ENCODE measurements at regions not wholly inside any gene's neighbourhood (a gene's known extent, or its start where the extent isn't known, plus 50 kb on each side); places are given as distances from the start of the nearest gene placed in this dataset.
"Not testable (repeated sequence)": the region's sequence is repeated elsewhere in the genome, so short reads cannot be mapped to it uniquely, and the experiment has no call there.

GRCh38 chr2:20499387-20499786 is 52.5 kb downstream of the RHOB start:
- Mint-ChIP-seq H3K27me3 (ENCODE audit: low read depth) (peaks cover 3% of the 10 kb centered on the region), H3K4me1 (ENCODE audit: low read depth) (no peaks in the 10 kb centered on the region), H3K36me3 (ENCODE audit: insufficient read depth) (no peaks in the 10 kb centered on the region), H3K4me3 (no peak overlapping the region), H3K9me3 (no peaks in the 10 kb centered on the region)
- ATAC-seq = no peak
- DNase-seq = no peak

GRCh38 chr2:20501974-20502373 is 55.1 kb downstream of the RHOB start:
- no peak overlapping the region for H3K4me3 Mint-ChIP-seq
- DNase-seq (no peak), ATAC-seq (no peak)
- no peaks in the 10 kb centered on the region for H3K36me3 Mint-ChIP-seq (ENCODE audit: insufficient read depth)
- H3K27me3 Mint-ChIP-seq (ENCODE audit: low read depth) = peaks cover 3% of the 10 kb centered on the region
- H3K4me1 Mint-ChIP-seq (ENCODE audit: low read depth) = no peaks in the 10 kb centered on the region
- H3K9me3 Mint-ChIP-seq = no peaks in the 10 kb centered on the region

GRCh38 chr2:20502496-20502895 is 55.6 kb downstream of the RHOB start:
- not testable (repeated sequence) for H3K4me1 Mint-ChIP-seq (ENCODE audit: low read depth); ATAC-seq; H3K4me3 Mint-ChIP-seq

GRCh38 chr2:20504174-20504573 is 57.3 kb downstream of the RHOB start:
- Mint-ChIP-seq H3K9me3 (no peaks in the 10 kb centered on the region), H3K4me3 (no peak overlapping the region), H3K4me1 (ENCODE audit: low read depth) (no peaks in the 10 kb centered on the region), H3K27me3 (ENCODE audit: low read depth) (peaks cover 3% of the 10 kb centered on the region), H3K36me3 (ENCODE audit: insufficient read depth) (no peaks in the 10 kb centered on the region)
- ATAC-seq (no peak), DNase-seq (no peak)

More at GRCh38 chr2:20502496-20502895, 55.6 kb downstream of the RHOB start:
- not testable (repeated sequence) for DNase-seq; H3K36me3 Mint-ChIP-seq (ENCODE audit: insufficient read depth); H3K27me3 Mint-ChIP-seq (ENCODE audit: low read depth); H3K9me3 Mint-ChIP-seq

GRCh38 chr2:20506201-20506685 is 59.4 kb downstream of the RHOB start:
- H3K4me3 Mint-ChIP-seq = no peak overlapping the region
- no peak for ATAC-seq
- H3K4me1 Mint-ChIP-seq (ENCODE audit: low read depth) = no peaks in the 10 kb centered on the region
- no peaks in the 10 kb centered on the region for H3K9me3 Mint-ChIP-seq
- H3K27me3 Mint-ChIP-seq (ENCODE audit: low read depth) = no peaks in the 10 kb centered on the region
- no peaks in the 10 kb centered on the region for H3K36me3 Mint-ChIP-seq (ENCODE audit: insufficient read depth)
- no peak for DNase-seq

- ATAC-seq (peak in 1 of 2 donors; percentile 25), DNase-seq (no peak)
- Mint-ChIP-seq H3K36me3 (ENCODE audit: insufficient read depth) (no peaks in the 10 kb centered on the region), H3K27me3 (ENCODE audit: low read depth) (no peaks in the 10 kb centered on the region), H3K9me3 (no peaks in the 10 kb centered on the region), H3K4me1 (ENCODE audit: low read depth) (no peaks in the 10 kb centered on the region), H3K4me3 (no peak overlapping the region)
These were observed 60.4 kb downstream of the RHOB start for GRCh38 chr2:20507166-20507692.

GRCh38 chr2:20507711-20508110 is 60.8 kb downstream of the RHOB start:
- Mint-ChIP-seq H3K4me3 (no peak overlapping the region), H3K27me3 (ENCODE audit: low read depth) (no peaks in the 10 kb centered on the region), H3K9me3 (no peaks in the 10 kb centered on the region), H3K36me3 (ENCODE audit: insufficient read depth) (no peaks in the 10 kb centered on the region), H3K4me1 (ENCODE audit: low read depth) (no peaks in the 10 kb centered on the region)
- DNase-seq = no peak
- ATAC-seq = no peak

- Mint-ChIP-seq H3K9me3 (no peaks in the 10 kb centered on the region), H3K27me3 (ENCODE audit: low read depth) (peaks cover 5% of the 10 kb centered on the region), H3K4me3 (no peak overlapping the region), H3K36me3 (ENCODE audit: insufficient read depth) (no peaks in the 10 kb centered on the region), H3K4me1 (ENCODE audit: low read depth) (no peaks in the 10 kb centered on the region)
- DNase-seq (no peak), ATAC-seq (no peak)
These were observed 62.5 kb downstream of the RHOB start for GRCh38 chr2:20509301-20509769.

GRCh38 chr2:20509770-20510490 is 63.1 kb downstream of the RHOB start:
- Mint-ChIP-seq H3K36me3 (ENCODE audit: insufficient read depth) (no peaks in the 10 kb centered on the region), H3K4me1 (ENCODE audit: low read depth) (no peaks in the 10 kb centered on the region), H3K27me3 (ENCODE audit: low read depth) (peaks cover 7% of the 10 kb centered on the region), H3K4me3 (no peak overlapping the region), H3K9me3 (peaks cover 1% of the 10 kb centered on the region)
- DNase-seq (no peak), ATAC-seq (no peak)

GRCh38 chr2:20511130-20511529 is 64.3 kb downstream of the RHOB start:
- H3K9me3 Mint-ChIP-seq = peaks cover 4% of the 10 kb centered on the region
- ATAC-seq = no peak

GRCh38 chr2:20512061-20512605 is 65.3 kb downstream of the RHOB start:
- peaks cover 7% of the 10 kb centered on the region for H3K27me3 Mint-ChIP-seq (ENCODE audit: low read depth)
- DNase-seq = no peak

More at GRCh38 chr2:20511130-20511529, 64.3 kb downstream of the RHOB start:
- peaks cover 7% of the 10 kb centered on the region for H3K27me3 Mint-ChIP-seq (ENCODE audit: low read depth)
- no peaks in the 10 kb centered on the region for H3K36me3 Mint-ChIP-seq (ENCODE audit: insufficient read depth)
- H3K4me1 Mint-ChIP-seq (ENCODE audit: low read depth) = no peaks in the 10 kb centered on the region
- DNase-seq = no peak
- no peak overlapping the region for H3K4me3 Mint-ChIP-seq

GRCh38 chr2:20513946-20514345 is 67.1 kb downstream of the RHOB start:
- H3K4me3 Mint-ChIP-seq = no peak overlapping the region
- ATAC-seq = no peak
- no peaks in the 10 kb centered on the region for H3K4me1 Mint-ChIP-seq (ENCODE audit: low read depth)
- no peaks in the 10 kb centered on the region for H3K36me3 Mint-ChIP-seq (ENCODE audit: insufficient read depth)
- H3K27me3 Mint-ChIP-seq (ENCODE audit: low read depth) = peaks cover 7% of the 10 kb centered on the region
- H3K9me3 Mint-ChIP-seq = peaks cover 4% of the 10 kb centered on the region
- DNase-seq = no peak

More at GRCh38 chr2:20512061-20512605, 65.3 kb downstream of the RHOB start:
- Mint-ChIP-seq H3K36me3 (ENCODE audit: insufficient read depth) (no peaks in the 10 kb centered on the region), H3K4me1 (ENCODE audit: low read depth) (no peaks in the 10 kb centered on the region), H3K4me3 (no peak overlapping the region), H3K9me3 (peaks cover 4% of the 10 kb centered on the region)
- ATAC-seq = no peak

- ATAC-seq = no peak
- H3K4me1 Mint-ChIP-seq (ENCODE audit: low read depth) = no peaks in the 10 kb centered on the region
- H3K9me3 Mint-ChIP-seq = peaks cover 4% of the 10 kb centered on the region
- H3K4me3 Mint-ChIP-seq = no peak overlapping the region
- no peak for DNase-seq
- peaks cover 7% of the 10 kb centered on the region for H3K27me3 Mint-ChIP-seq (ENCODE audit: low read depth)
- H3K36me3 Mint-ChIP-seq (ENCODE audit: insufficient read depth) = no peaks in the 10 kb centered on the region
These were observed 67.9 kb downstream of the RHOB start for GRCh38 chr2:20514596-20515269.

GRCh38 chr2:20515290-20516220 is 68.7 kb downstream of the RHOB start:
- no peaks in the 10 kb centered on the region for H3K4me1 Mint-ChIP-seq (ENCODE audit: low read depth)
- no peak overlapping the region for H3K4me3 Mint-ChIP-seq
- ATAC-seq = no peak
- DNase-seq = no peak
- peaks cover 7% of the 10 kb centered on the region for H3K27me3 Mint-ChIP-seq (ENCODE audit: low read depth)
- peaks cover 4% of the 10 kb centered on the region for H3K9me3 Mint-ChIP-seq
- H3K36me3 Mint-ChIP-seq (ENCODE audit: insufficient read depth) = no peaks in the 10 kb centered on the region
